ENCODE measurements at regions not wholly inside any gene's neighbourhood (a gene's known extent, or its start where the extent isn't known, plus 50 kb on each side); places are given as distances from the start of the nearest gene placed in this dataset.

- no peak overlapping the region for H3K4me3 Mint-ChIP-seq
- H3K9me3 Mint-ChIP-seq, result no peaks in the 10 kb centered on the region
- DNase-seq (ENCODE audit: extremely low spot score, unreplicated experiment), result no peak
- no peaks in the 10 kb centered on the region for H3K27me3 Mint-ChIP-seq
- peaks cover 14% of the 10 kb centered on the region for H3K36me3 Mint-ChIP-seq
- H3K27ac Mint-ChIP-seq, result no peak overlapping the region
- TF ChIP-seq, protein P1, sequence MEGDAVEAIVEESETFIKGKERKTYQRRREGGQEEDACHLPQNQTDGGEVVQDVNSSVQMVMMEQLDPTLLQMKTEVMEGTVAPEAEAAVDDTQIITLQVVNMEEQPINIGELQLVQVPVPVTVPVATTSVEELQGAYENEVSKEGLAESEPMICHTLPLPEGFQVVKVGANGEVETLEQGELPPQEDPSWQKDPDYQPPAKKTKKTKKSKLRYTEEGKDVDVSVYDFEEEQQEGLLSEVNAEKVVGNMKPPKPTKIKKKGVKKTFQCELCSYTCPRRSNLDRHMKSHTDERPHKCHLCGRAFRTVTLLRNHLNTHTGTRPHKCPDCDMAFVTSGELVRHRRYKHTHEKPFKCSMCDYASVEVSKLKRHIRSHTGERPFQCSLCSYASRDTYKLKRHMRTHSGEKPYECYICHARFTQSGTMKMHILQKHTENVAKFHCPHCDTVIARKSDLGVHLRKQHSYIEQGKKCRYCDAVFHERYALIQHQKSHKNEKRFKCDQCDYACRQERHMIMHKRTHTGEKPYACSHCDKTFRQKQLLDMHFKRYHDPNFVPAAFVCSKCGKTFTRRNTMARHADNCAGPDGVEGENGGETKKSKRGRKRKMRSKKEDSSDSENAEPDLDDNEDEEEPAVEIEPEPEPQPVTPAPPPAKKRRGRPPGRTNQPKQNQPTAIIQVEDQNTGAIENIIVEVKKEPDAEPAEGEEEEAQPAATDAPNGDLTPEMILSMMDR (conservative IDR thresholded peaks at IDR 0.05), result no peak
- no peaks in the 10 kb centered on the region for H3K4me1 Mint-ChIP-seq (ENCODE audit: unreplicated experiment)
These were observed 69.2 kb downstream of the BLTP1 start for GRCh38 chr4:122221322-122221721.

DNA sequence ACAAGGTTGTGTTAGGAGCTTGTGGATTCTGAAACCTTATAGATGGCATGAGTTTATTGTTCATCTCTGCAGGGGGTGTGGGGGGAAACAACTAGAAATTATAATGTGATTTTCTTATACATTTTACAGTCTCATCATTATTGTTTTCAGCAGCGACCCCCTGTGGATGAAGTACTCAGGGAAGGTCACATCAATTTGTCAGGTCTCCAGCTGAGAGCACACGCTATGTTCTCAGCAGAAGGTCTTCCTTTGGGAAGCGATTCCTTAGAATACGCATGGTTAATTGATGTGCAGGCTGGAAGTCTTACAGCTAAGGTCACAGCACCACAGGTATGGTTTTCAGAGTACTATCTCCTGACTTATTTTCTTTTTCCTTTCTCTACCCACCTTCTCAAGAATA, 72.2 kb downstream of the BLTP1 start:
- TF ChIP-seq, protein P1 (conservative IDR thresholded peaks at IDR 0.05), result peak; percentile 33
- no peak overlapping the region for H3K27ac Mint-ChIP-seq
- H3K4me3 Mint-ChIP-seq, result no peak overlapping the region
- no peaks in the 10 kb centered on the region for H3K9me3 Mint-ChIP-seq
- no peaks in the 10 kb centered on the region for H3K4me1 Mint-ChIP-seq (ENCODE audit: unreplicated experiment)
- H3K27me3 Mint-ChIP-seq, result no peaks in the 10 kb centered on the region
- H3K36me3 Mint-ChIP-seq, result peaks cover 11% of the 10 kb centered on the region
- DNase-seq (ENCODE audit: extremely low spot score, unreplicated experiment), result no peak

- TF ChIP-seq, protein P1 (conservative IDR thresholded peaks at IDR 0.05), result no peak
- no peaks in the 10 kb centered on the region for H3K9me3 Mint-ChIP-seq
- H3K27ac Mint-ChIP-seq, result no peak overlapping the region
- peaks cover 8% of the 10 kb centered on the region for H3K36me3 Mint-ChIP-seq
- H3K4me3 Mint-ChIP-seq, result no peak overlapping the region
- no peaks in the 10 kb centered on the region for H3K4me1 Mint-ChIP-seq (ENCODE audit: unreplicated experiment)
- H3K27me3 Mint-ChIP-seq, result no peaks in the 10 kb centered on the region
- no peak for DNase-seq (ENCODE audit: extremely low spot score, unreplicated experiment)
These were observed 75.1 kb downstream of the BLTP1 start for GRCh38 chr4:122227202-122227601.

DNA sequence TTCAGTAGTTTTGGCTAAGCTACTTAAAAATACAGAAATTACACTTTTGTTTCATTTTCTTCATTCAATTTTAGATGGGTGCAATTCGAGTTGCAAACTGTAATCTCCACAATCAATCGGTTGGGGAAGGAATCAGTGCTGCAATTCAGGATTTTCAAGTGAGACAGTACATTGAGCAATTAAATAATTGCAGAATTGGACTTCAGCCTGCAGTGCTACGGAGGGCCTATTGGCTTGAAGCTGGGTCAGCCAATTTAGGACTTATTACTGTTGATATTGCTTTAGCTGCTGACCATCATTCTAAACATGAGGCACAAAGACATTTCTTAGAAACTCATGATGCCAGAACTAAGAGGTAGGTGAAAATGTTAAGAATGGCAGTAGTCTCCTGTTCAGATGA, 77.7 kb downstream of the BLTP1 start:
- Mint-ChIP-seq H3K27ac (no peak overlapping the region), H3K36me3 (peaks cover 7% of the 10 kb centered on the region), H3K27me3 (no peaks in the 10 kb centered on the region), H3K9me3 (no peaks in the 10 kb centered on the region), H3K4me3 (no peak overlapping the region), H3K4me1 (ENCODE audit: unreplicated experiment) (no peaks in the 10 kb centered on the region)
- DNase-seq (ENCODE audit: extremely low spot score, unreplicated experiment), result no peak
- TF ChIP-seq, protein P1 (conservative IDR thresholded peaks at IDR 0.05), result no peak

GRCh38 chr4:122232633-122233032, 80.5 kb downstream of the BLTP1 start:
- no peaks in the 10 kb centered on the region for H3K9me3 Mint-ChIP-seq
- H3K4me3 Mint-ChIP-seq, result no peak overlapping the region

More at GRCh38 chr4:122232633-122233032, 80.5 kb downstream of the BLTP1 start:
- TF ChIP-seq, protein P1 (conservative IDR thresholded peaks at IDR 0.05), result no peak
- H3K27ac Mint-ChIP-seq, result no peak overlapping the region
- peaks cover 15% of the 10 kb centered on the region for H3K36me3 Mint-ChIP-seq
- DNase-seq (ENCODE audit: extremely low spot score, unreplicated experiment), result no peak
- H3K27me3 Mint-ChIP-seq, result no peaks in the 10 kb centered on the region
- H3K4me1 Mint-ChIP-seq (ENCODE audit: unreplicated experiment), result no peaks in the 10 kb centered on the region
